Loucy (cell line): ENCODE measurements at regions not wholly inside any gene's neighbourhood (a gene's known extent, or its start where the extent isn't known, plus 50 kb on each side); places are given as distances from the start of the nearest gene placed in this dataset.

Source experiments
- CTCF ChIP-seq: fragments of 200-600 bp; sonication (generic); conservative IDR thresholded peaks from 2 replicates; pipeline ENCODE4 v1.5.1; 2014; ENCODE audit warnings: mild to moderate bottlenecking, antibody characterized with exemption, low read length
- EZH2phosphoT487 ChIP-seq: fragments of 200-600 bp; IDR thresholded peaks from 2 replicates; pipeline ENCODE4 v1.6.1; 2018; ENCODE audit warnings: antibody characterized with exemption, mild to moderate bottlenecking, moderate library complexity, borderline replicate concordance

- TF ChIP-seq EZH2phosphoT487 (no peak), CTCF (no peak)
These were observed 348.7 kb upstream of the HS6ST1 start for GRCh38 chr2:128667391-128667790.
